H9 (cell line): ENCODE measurements at regions not wholly inside any gene's neighbourhood (a gene's known extent, or its start where the extent isn't known, plus 50 kb on each side); places are given as distances from the start of the nearest gene placed in this dataset.

Experiments used
- DNase-seq: peaks from one replicate; pipeline ENCODE4 v3.0.0-alpha.2; 2017
- H2AFZ ChIP-seq: one replicate; pipeline ENCODE4 v1.6.1; 2013; ENCODE audit warnings: mild to moderate bottlenecking, low read length, control low read depth, moderate library complexity
- H2AK5ac ChIP-seq: 2 replicates; pipeline ENCODE4 v1.6.1; 2013; ENCODE audit warnings: low read length, control low read depth, mixed read lengths; ENCODE audit not compliant: insufficient read length
- H2BK120ac ChIP-seq: one replicate; pipeline ENCODE4 v1.6.1; 2013; ENCODE audit warnings: low read depth, mild to moderate bottlenecking, low read length, control low read depth, inconsistent platforms; ENCODE audit not compliant: poor library complexity, severe bottlenecking
- H2BK12ac ChIP-seq: 2 replicates; pipeline ENCODE4 v1.6.1; 2013; ENCODE audit warnings: low read length, control low read depth, mixed read lengths, low read depth; ENCODE audit not compliant: insufficient read length
- H2BK15ac ChIP-seq: 2 replicates; pipeline ENCODE4 v1.6.1; 2013; ENCODE audit warnings: low read depth, low read length, control low read depth
- H2BK20ac ChIP-seq: one replicate; pipeline ENCODE4 v1.6.1; 2013; ENCODE audit warnings: low read depth, mild to moderate bottlenecking, low read length, control low read depth, inconsistent platforms; ENCODE audit not compliant: poor library complexity, severe bottlenecking
- H2BK5ac ChIP-seq: 2 replicates; pipeline ENCODE4 v1.6.1; 2013; ENCODE audit warnings: low read length, control low read depth, mixed read lengths; ENCODE audit not compliant: insufficient read length
- H3K14ac ChIP-seq: 2 replicates; pipeline ENCODE4 v1.6.1; 2013; ENCODE audit warnings: low read length, control low read depth; ENCODE audit not compliant: insufficient read depth
- H3K18ac ChIP-seq: 2 replicates; pipeline ENCODE4 v1.6.1; 2013; ENCODE audit warnings: low read depth, mild to moderate bottlenecking, mixed read lengths, low read length, control low read depth; ENCODE audit not compliant: insufficient read length
- H3K23ac ChIP-seq: 2 replicates; pipeline ENCODE4 v1.6.1; 2013; ENCODE audit warnings: low read length, control low read depth, mixed read lengths, low read depth; ENCODE audit not compliant: insufficient read length
- H3K23me2 ChIP-seq: 2 replicates; pipeline ENCODE4 v1.6.1; 2013; ENCODE audit warnings: low read depth, mild to moderate bottlenecking, mixed read lengths, low read length, control low read depth; ENCODE audit not compliant: insufficient read length, poor library complexity, severe bottlenecking
- H3K27ac ChIP-seq: 2 replicates; pipeline ENCODE4 v1.5.1; 2013; ENCODE audit warnings: low read length, control low read depth, mixed read lengths, low read depth; ENCODE audit not compliant: insufficient read length
- H3K27me3 ChIP-seq: 2 replicates; pipeline ENCODE4 v1.6.1; 2013; ENCODE audit warnings: low read length, control low read depth, inconsistent platforms; ENCODE audit not compliant: insufficient read depth
- H3K4ac ChIP-seq: 2 replicates; pipeline ENCODE4 v1.6.1; 2013; ENCODE audit warnings: low read depth, mild to moderate bottlenecking, control low read depth, inconsistent platforms, low read length, moderate library complexity
- H3K4me1 ChIP-seq: 2 replicates; pipeline ENCODE4 v1.6.1; 2013; ENCODE audit warnings: low read length, control low read depth, inconsistent platforms; ENCODE audit not compliant: insufficient read depth
- H3K4me2 ChIP-seq: 2 replicates; pipeline ENCODE4 v1.6.1; 2013; ENCODE audit warnings: low read length, control low read depth, mixed read lengths; ENCODE audit not compliant: insufficient read length, insufficient read depth
- H3K56ac ChIP-seq: 2 replicates; pipeline ENCODE4 v1.6.1; 2013; ENCODE audit warnings: low read depth, mild to moderate bottlenecking, mixed read lengths, low read length, control low read depth; ENCODE audit not compliant: insufficient read length
- H3K79me1 ChIP-seq: 2 replicates; pipeline ENCODE4 v1.6.1; 2013; ENCODE audit warnings: low read depth, mild to moderate bottlenecking, moderate library complexity, low read length, control low read depth, inconsistent platforms; ENCODE audit not compliant: insufficient read depth, poor library complexity, severe bottlenecking
- H3K79me2 ChIP-seq: 2 replicates; pipeline ENCODE4 v1.6.1; 2013; ENCODE audit warnings: low read length, control low read depth, inconsistent platforms; ENCODE audit not compliant: insufficient read depth
- H3K9ac ChIP-seq: 2 replicates; pipeline ENCODE4 v1.6.1; 2013; ENCODE audit warnings: low read length, control low read depth, mixed read lengths; ENCODE audit not compliant: insufficient read length; ENCODE audit errors: extremely low read depth
- H3K9me3 ChIP-seq: one replicate; pipeline ENCODE4 v1.6.1; 2013; ENCODE audit warnings: low read depth, low read length, inconsistent platforms; ENCODE audit not compliant: control insufficient read depth
- H3T11ph ChIP-seq: one replicate; pipeline ENCODE4 v1.6.1; 2013; ENCODE audit warnings: mild to moderate bottlenecking, low read length, control low read depth, inconsistent platforms
- H4K20me1 ChIP-seq: one replicate; pipeline ENCODE4 v1.6.1; 2013; ENCODE audit not compliant: control insufficient read depth, insufficient read length, insufficient read depth
- H4K5ac ChIP-seq: 2 replicates; pipeline ENCODE4 v1.6.1; 2013; ENCODE audit warnings: low read depth, mild to moderate bottlenecking, mixed read lengths, low read length, control low read depth; ENCODE audit not compliant: insufficient read length
- H4K8ac ChIP-seq: replicated peaks from 2 replicates; pipeline ENCODE4 v1.6.1; 2013; ENCODE audit warnings: low read length, control low read depth, mixed read lengths, low read depth; ENCODE audit not compliant: insufficient read length
- H4K91ac ChIP-seq: 2 replicates; pipeline ENCODE4 v1.6.1; 2013; ENCODE audit warnings: low read depth, mild to moderate bottlenecking, moderate library complexity, mixed read lengths, low read length, control low read depth; ENCODE audit not compliant: insufficient read length
- H3K27ac Mint-ChIP-seq, 3 experiments: 2 replicates in 2 of 3; 3 replicates in 1 of 3; pipeline ENCODE4 v1.8.0; 2020 to 2021; ENCODE audit warnings: mixed read lengths in 3 of 3, mild to moderate bottlenecking in 1 of 3, moderate library complexity in 1 of 3
- H3K27me3 Mint-ChIP-seq: 2 replicates; pipeline ENCODE4 v1.8.0; 2021; ENCODE audit warnings: low read depth, mild to moderate bottlenecking, moderate library complexity, mixed read lengths
- H3K36me3 Mint-ChIP-seq, 3 experiments: 2 replicates in 2 of 3; 3 replicates in 1 of 3; pipeline ENCODE4 v1.8.0; 2020 to 2021; ENCODE audit warnings: low read depth in 3 of 3, mixed read lengths in 3 of 3; ENCODE audit not compliant: insufficient read depth in 1 of 3
- H3K4me1 Mint-ChIP-seq, 2 experiments: 2 replicates each; pipeline ENCODE4 v1.8.0; 2020; ENCODE audit warnings: mixed read lengths in 2 of 2
- H3K4me3 Mint-ChIP-seq, 2 experiments: 2 replicates in 1 of 2; 3 replicates in 1 of 2; pipeline ENCODE4 v1.8.0; 2020 to 2021; ENCODE audit warnings: mild to moderate bottlenecking in 2 of 2, mixed read lengths in 2 of 2, moderate library complexity in 1 of 2
- H3K9me3 Mint-ChIP-seq, 2 experiments: 2 replicates in 1 of 2; 3 replicates in 1 of 2; pipeline ENCODE4 v1.8.0; 2020; ENCODE audit warnings: mild to moderate bottlenecking in 2 of 2, mixed read lengths in 2 of 2, moderate library complexity in 1 of 2
- CTCF ChIP-seq: fragments of 200-600 bp; sonication (generic); conservative IDR thresholded peaks from 3 replicates; pipeline ENCODE4 v1.8.0; 2021; ENCODE audit warnings: antibody characterized with exemption, mild to moderate bottlenecking
- WGBS: extraction: QIAGEN DNeasy Blood & Tissue Kit; methylation state at CpG from one replicate; pipeline ENCODE4 v1.1.7; 2013; ENCODE audit warnings: missing lambda C conversion rate, low lambda C conversion rate, mixed read lengths; ENCODE audit not compliant: insufficient read length; ENCODE audit errors: extremely low coverage; 5-methylcytosine and 5-hydroxymethylcytosine counted together

DNA sequence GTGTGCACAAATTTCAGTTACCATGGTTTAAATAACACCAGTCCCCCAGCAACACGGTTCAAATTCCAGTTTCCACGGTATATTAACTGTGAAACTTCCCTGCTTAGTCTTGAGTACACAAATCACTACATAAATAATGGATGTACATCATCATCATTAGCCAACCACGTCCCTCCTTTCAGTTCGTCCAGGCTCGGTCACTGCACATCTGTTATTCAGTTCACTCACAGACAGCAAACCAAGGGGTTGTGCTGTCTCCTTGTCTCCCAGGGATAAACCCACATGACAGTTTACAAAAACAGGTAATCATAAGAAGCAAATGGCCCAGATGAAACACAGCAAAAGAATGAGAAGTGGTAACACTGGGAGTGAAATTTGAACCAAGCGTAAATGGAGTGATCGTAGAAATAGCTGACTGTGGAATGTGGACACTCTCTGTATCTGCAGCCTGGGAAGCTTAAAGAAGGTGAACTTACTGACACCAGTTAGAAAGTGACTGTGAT, 61.0 kb upstream of the RAD23B start:
- Histone ChIP-seq H3K14ac (no peak overlapping the region), H3K23ac (no peak overlapping the region), H3K9ac (no peak overlapping the region), H4K8ac (no peak overlapping the region), H3K23me2 (no peaks in the 10 kb centered on the region), H3K4me2 (no peak overlapping the region), H3K79me1 (no peaks in the 10 kb centered on the region), H3K9me3 (no peaks in the 10 kb centered on the region), H2BK15ac (no peak overlapping the region), H2AFZ (no peak overlapping the region), H3K27ac (no peak overlapping the region), H2BK12ac (no peak overlapping the region), H3K27me3 (no peaks in the 10 kb centered on the region), H4K5ac (no peak overlapping the region), H3K4ac (no peak overlapping the region), H3K79me2 (no peaks in the 10 kb centered on the region), H4K91ac (no peak overlapping the region), H3K4me1 (no peaks in the 10 kb centered on the region), H3K56ac (no peak overlapping the region), H3T11ph (no peak overlapping the region), H2BK20ac (no peak overlapping the region), H3K18ac (no peak overlapping the region), H4K20me1 (no peaks in the 10 kb centered on the region), H2AK5ac (no peak overlapping the region), H2BK120ac (no peak overlapping the region), H2BK5ac (no peak overlapping the region)
- WGBS, result no CpG with 5 or more reads among the region's 7 CpGs
- no peaks in the 10 kb centered on the region for H3K36me3 Mint-ChIP-seq
- H3K9me3 Mint-ChIP-seq, result no peaks in the 10 kb centered on the region
- no peak for TF ChIP-seq CTCF
- H3K4me1 Mint-ChIP-seq, result peaks cover 6 to 8% of the 10 kb centered on the region in 2 experiments; a peak in 3 of 4 replicates
- DNase-seq, result no peak
- H3K4me3 Mint-ChIP-seq, result no peak overlapping the region
- H3K27ac Mint-ChIP-seq, result no peak overlapping the region; a peak in 1 of 7 replicates
- H3K27me3 Mint-ChIP-seq, result no peaks in the 10 kb centered on the region; the same call in 1 of the 2 replicates
